HepG2 (cell line): ENCODE measurements at regions not wholly inside any gene's neighbourhood (a gene's known extent, or its start where the extent isn't known, plus 50 kb on each side); places are given as distances from the start of the nearest gene placed in this dataset.

Experiments
- BRCA1 ChIP-seq: sonication (generic); formaldehyde crosslinking; IDR thresholded peaks from 2 replicates; pipeline ENCODE4 v1.4.0; 2020; ENCODE audit warnings: missing genetic modification reagents
- PHF8 ChIP-seq: sonication (generic); formaldehyde crosslinking; IDR thresholded peaks from 2 replicates; pipeline ENCODE4 v1.5.0; 2020; ENCODE audit warnings: missing genetic modification reagents
- POLR2A ChIP-seq, 2 experiments: IDR thresholded peaks; 2 replicates each; pipeline ENCODE4 v1.6.1; 2011; ENCODE audit warnings: low read depth in 2 of 2, low read length in 2 of 2, mild to moderate bottlenecking in 1 of 2, moderate library complexity in 1 of 2; ENCODE audit not compliant: insufficient read depth in 1 of 2
- POLR2AphosphoS5 ChIP-seq: IDR thresholded peaks from 2 replicates; pipeline ENCODE4 v1.6.1; 2012; ENCODE audit warnings: low read depth, low read length
- ZBTB3 ChIP-seq: sonication (generic); formaldehyde crosslinking; IDR thresholded peaks from 2 replicates; pipeline ENCODE4 v1.4.0; 2020; ENCODE audit warnings: low read depth, mild to moderate bottlenecking, moderate library complexity, missing genetic modification reagents, borderline replicate concordance

DNA sequence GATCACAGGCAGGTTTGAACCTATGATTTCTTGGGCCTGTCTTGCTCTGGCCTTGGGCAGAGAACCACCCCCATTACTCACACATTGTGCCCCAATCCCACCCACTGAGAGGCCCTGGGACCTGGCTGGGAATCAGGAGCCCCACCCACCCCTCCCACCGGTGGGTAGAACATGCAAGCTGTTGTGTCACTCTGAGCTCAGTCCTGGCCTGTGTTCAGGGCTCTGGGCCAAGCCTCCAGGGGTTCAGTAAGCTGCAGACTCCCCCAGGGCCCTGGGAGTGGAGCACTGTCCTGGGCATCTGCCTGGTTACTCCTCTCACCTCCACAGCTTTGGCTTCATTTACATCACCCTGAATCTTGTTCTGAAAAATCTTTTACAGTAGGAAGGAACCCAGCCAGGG, 270.5 kb downstream of the RRAGC start:
- TF ChIP-seq BRCA1 (CRISPR knock-in tag) (no peak), POLR2AphosphoS5 (no peak), PHF8 (CRISPR knock-in tag) (no peak), ZBTB3 (CRISPR knock-in tag) (no peak), POLR2A (IDR thresholded peaks at IDR 0.05; ENCODE audit: insufficient read depth in 1 of 2, low read depth in 2 of 2, low read length in 2 of 2) (no peak)
